K562 (cell line): ENCODE measurements at regions not wholly inside any gene's neighbourhood (a gene's known extent, or its start where the extent isn't known, plus 50 kb on each side); places are given as distances from the start of the nearest gene placed in this dataset.

ENCODE experiments used
- ATAC-seq: fragments of 200-7000 bp; cut with Tn5 transposase; 3 replicates; pipeline ENCODE4 v1.9.1; 2020; ENCODE audit warnings: moderate library complexity
- BruUV-seq: library from RNA; stranded (reverse); fragments of 400-500 nt; replicated peaks from 2 replicates; lab custom pipeline; 2021; lab: Mats Ljungman, UMichigan
- CTCF ChIA-PET: fragments of 300-600 bp; formaldehyde crosslinking; extraction: SDS; loops from one replicate; lab custom pipeline; 2021; ENCODE audit warnings: low intra/inter-chr PET ratio; lab: Yijun Ruan, JAX
- POLR2A ChIA-PET: fragments of 300-600, 350-650 bp; sonication (Branson Sonifier 250); formaldehyde crosslinking; extraction: SDS; loops from one replicate; lab custom pipeline; 2021; ENCODE audit warnings: antibody characterized with exemption, inconsistent platforms; lab: Yijun Ruan, JAX
- DNase-seq, 4 experiments: peaks; one replicate each; pipeline versions ENCODE4 v3.0.0 to v3.0.0-alpha.2; 2011 to 2018; ENCODE audit warnings: low spot score in 3 of 4, mixed read lengths in 3 of 4; ENCODE audit errors: extremely low read depth in 1 of 4
- FAIRE-seq: peaks from 2 replicates; lab custom pipeline; 2011; peaks lifted over from hg19 to GRCh38; lab: Jason Lieb, UNC
- H2AFZ ChIP-seq: 2 replicates; pipeline ENCODE4 v1.6.0; 2011; ENCODE audit warnings: low read depth, low read length, control low read depth, inconsistent platforms
- H3K27ac ChIP-seq: fragments of 200-600 bp; 3 replicates; pipeline ENCODE4 v1.8.0; 2011; ENCODE audit warnings: low read depth, mild to moderate bottlenecking, control low read depth, inconsistent platforms, low read length, moderate library complexity, mixed read lengths; ENCODE audit errors: extremely low read depth
- H3K27me3 ChIP-seq, 2 experiments: fragments of 300-600 bp in 1 of 2; 2 replicates in 1 of 2; 3 replicates in 1 of 2; pipeline versions ENCODE4 v1.6.0 to v1.8.0; 2011; ENCODE audit warnings: inconsistent platforms in 2 of 2, low read length in 2 of 2, mild to moderate bottlenecking in 1 of 2, mixed read lengths in 1 of 2, moderate library complexity in 1 of 2; ENCODE audit not compliant: control insufficient read depth in 2 of 2, insufficient read depth in 2 of 2
- H3K36me3 ChIP-seq: fragments of 300-600 bp; 3 replicates; pipeline ENCODE4 v1.8.0; 2011; ENCODE audit warnings: mild to moderate bottlenecking, low read length, inconsistent platforms; ENCODE audit not compliant: control insufficient read depth, insufficient read depth
- H3K4me1 ChIP-seq, 2 experiments: fragments of 200-600 bp in 1 of 2; replicated peaks in 1 of 2; 2 replicates in 1 of 2; 3 replicates in 1 of 2; pipeline versions ENCODE4 v1.5.1 to v1.8.0; 2011; ENCODE audit warnings: inconsistent platforms in 2 of 2, low read length in 2 of 2, mild to moderate bottlenecking in 1 of 2, mixed read lengths in 1 of 2, moderate library complexity in 1 of 2; ENCODE audit not compliant: control insufficient read depth in 2 of 2, insufficient read depth in 2 of 2
- H3K4me2 ChIP-seq: 2 replicates; pipeline ENCODE4 v1.6.1; 2011; ENCODE audit warnings: low read length, control low read depth, inconsistent platforms, mixed read lengths; ENCODE audit not compliant: insufficient read depth
- H3K4me3 ChIP-seq: fragments of 200-600 bp; sonication (generic), shearing (Covaris generic); 2 replicates; pipeline ENCODE4 v1.5.1; 2016; ENCODE audit warnings: control low read depth, inconsistent platforms
- H3K79me2 ChIP-seq: fragments of 200-600 bp; 3 replicates; pipeline ENCODE4 v1.8.0; 2011; ENCODE audit warnings: low read length, inconsistent platforms; ENCODE audit not compliant: control insufficient read depth, insufficient read depth
- H3K9ac ChIP-seq, 2 experiments: 2 replicates each; pipeline versions ENCODE4 v1.6.0 to v1.6.1; 2011; ENCODE audit warnings: low read depth in 2 of 2, low read length in 2 of 2, control low read depth in 1 of 2, inconsistent platforms in 1 of 2, mild to moderate bottlenecking in 1 of 2, mixed read lengths in 1 of 2; ENCODE audit not compliant: insufficient read depth in 1 of 2
- H3K9me1 ChIP-seq: one replicate; pipeline ENCODE4 v1.6.0; 2011; ENCODE audit warnings: inconsistent platforms, mild to moderate bottlenecking, low read length, moderate library complexity; ENCODE audit not compliant: control insufficient read depth, insufficient read depth
- H3K9me3 ChIP-seq: replicated peaks from 2 replicates; pipeline ENCODE4 v1.5.1; 2011; ENCODE audit warnings: low read depth, low read length, inconsistent platforms; ENCODE audit not compliant: control insufficient read depth, insufficient read depth
- H4K20me1 ChIP-seq: replicated peaks from 2 replicates; pipeline ENCODE4 v1.6.1; 2011; ENCODE audit warnings: low read length, inconsistent platforms, mixed read lengths; ENCODE audit not compliant: control insufficient read depth, insufficient read depth
- BHLHE40 ChIP-seq: IDR thresholded peaks from 2 replicates; pipeline ENCODE4 v1.6.1; 2011; ENCODE audit warnings: low read length, improper control_type of control experiment
- CBFB ChIP-seq: sonication (generic); formaldehyde crosslinking; IDR thresholded peaks from 2 replicates; pipeline ENCODE4 v1.4.0; 2020; ENCODE audit warnings: mild to moderate bottlenecking, missing genetic modification reagents
- FOXM1 ChIP-seq, 2 experiments: fragments of 450-650 bp in 1 of 2; sonication (generic) in 1 of 2; formaldehyde crosslinking in 1 of 2; IDR thresholded peaks; 2 replicates each; pipeline versions ENCODE4 v1.6.1 to v1.9.0; 2017 to 2022; ENCODE audit warnings: low read depth in 2 of 2, mild to moderate bottlenecking in 2 of 2, missing genetic modification reagents in 1 of 2, moderate library complexity in 1 of 2
- HDAC6 ChIP-seq: IDR thresholded peaks from 2 replicates; pipeline ENCODE4 v1.6.1; 2012; ENCODE audit warnings: low read depth, mild to moderate bottlenecking, control low read depth, inconsistent platforms, low read length, moderate library complexity
- L3MBTL2 ChIP-seq: fragments of 450-650 bp; IDR thresholded peaks from 2 replicates; pipeline ENCODE4 v1.6.1; 2016; ENCODE audit warnings: mild to moderate bottlenecking, moderate library complexity
- SOX6 ChIP-seq: fragments of 450-650 bp; IDR thresholded peaks from 2 replicates; pipeline ENCODE4 v1.6.1; 2014; ENCODE audit warnings: mild to moderate bottlenecking
- TCF3 ChIP-seq: sonication (generic); formaldehyde crosslinking; IDR thresholded peaks from 2 replicates; pipeline ENCODE4 v1.4.0; 2020; ENCODE audit warnings: mild to moderate bottlenecking, missing genetic modification reagents
- ZBTB7A ChIP-seq: IDR thresholded peaks from 2 replicates; pipeline ENCODE4 v1.6.1; 2011; ENCODE audit warnings: low read depth, mild to moderate bottlenecking, low read length, moderate library complexity, borderline replicate concordance; ENCODE audit not compliant: control insufficient read depth
- WGBS: fragments of 100-300 bp; shearing (Covaris generic); methylation state at CpG from one replicate; pipeline ENCODE4 v1.1.6; 2016; ENCODE audit warnings: low coverage, mixed read lengths; ENCODE audit not compliant: insufficient coverage; ENCODE audit errors: missing lambda C conversion rate; 5-methylcytosine and 5-hydroxymethylcytosine counted together
- in situ Hi-C: fragments of 300-500 bp; cut with MboI; formaldehyde crosslinking; loops from 4 replicates; pipeline ENCODE4 v1.15.0; 2018; ENCODE audit warnings: inconsistent platforms, mixed read lengths
- intact Hi-C: fragments of 100-400 bp; cut with micrococcal nuclease; formaldehyde crosslinking; loops from 2 replicates; pipeline ENCODE4 v1.14.2; 2022
- TF ChIP-seq, protein P1 (sequence below): sonication (generic); formaldehyde crosslinking; IDR thresholded peaks from 2 replicates; pipeline ENCODE4 v1.8.1; 2023; ENCODE audit warnings: mild to moderate bottlenecking, missing genetic modification reagents
- TF ChIP-seq, protein P2 (sequence below): fragments of 250-450 bp; sonication (Bioruptor Pico); IDR thresholded peaks from 2 replicates; pipeline ENCODE4 v1.6.1; 2021; ENCODE audit warnings: mild to moderate bottlenecking
- TF ChIP-seq, protein P3 (sequence below): fragments of 450-650 bp; IDR thresholded peaks from 2 replicates; pipeline ENCODE4 v1.6.1; 2016; ENCODE audit warnings: borderline replicate concordance

DNA sequence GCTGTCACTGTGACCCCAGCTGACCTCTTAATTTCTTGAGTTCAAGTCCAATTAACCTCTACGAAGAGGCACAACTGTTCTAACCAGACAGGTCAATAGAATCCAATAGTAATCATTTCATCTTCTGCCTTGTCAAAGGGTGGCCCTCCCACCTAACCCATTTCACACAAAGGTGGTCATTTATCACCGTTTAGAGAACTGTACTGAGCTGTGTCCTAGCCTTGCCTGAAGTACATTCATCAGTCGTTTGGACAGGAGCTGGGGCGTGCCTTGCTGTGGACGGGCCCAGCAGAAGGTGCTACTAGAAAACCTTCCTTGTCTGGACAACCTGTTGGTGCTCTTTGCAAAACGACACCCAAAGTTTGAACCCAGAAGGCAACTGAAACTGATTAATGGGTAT lies 605.4 kb downstream of the ISL1 start:
- POLR2A ChIA-PET: no interaction called here
- intact Hi-C loops: no loop called here
- in situ Hi-C loops: no loop called here
- Histone ChIP-seq H3K4me3 (no peak overlapping the region), H3K9me1 (no peaks in the 10 kb centered on the region), H2AFZ (no peak overlapping the region), H4K20me1 (no peaks in the 10 kb centered on the region), H3K4me2 (no peak overlapping the region), H3K9ac (no peak overlapping the region), H3K36me3 (no peaks in the 10 kb centered on the region), H3K9me3 (peaks cover 3% of the 10 kb centered on the region), H3K27me3 (no peaks in the 10 kb centered on the region), H3K79me2 (no peaks in the 10 kb centered on the region), H3K4me1 (no peaks in the 10 kb centered on the region), H3K27ac (no peak overlapping the region)
- WGBS: 0% methylated on average over 6 of the region's 6 CpGs
- BruUV-seq: no TSS peak
- DNase-seq: no peak
- ATAC-seq: no peak
- CTCF ChIA-PET: no interaction called here
- no peak for FAIRE-seq
- TF ChIP-seq HDAC6 (no peak), ZBTB7A (no peak), L3MBTL2 (no peak), TCF3 (CRISPR knock-in tag) (no peak), SOX6 (no peak), CBFB (CRISPR knock-in tag) (no peak), FOXM1 (IDR thresholded peaks at IDR 0.05; ENCODE audit: low read depth) (no peak), FOXM1 (CRISPR knock-in tag; IDR thresholded peaks at IDR 0.05; ENCODE audit: low read depth) (no peak), BHLHE40 (no peak)
- TF ChIP-seq, protein P1, sequence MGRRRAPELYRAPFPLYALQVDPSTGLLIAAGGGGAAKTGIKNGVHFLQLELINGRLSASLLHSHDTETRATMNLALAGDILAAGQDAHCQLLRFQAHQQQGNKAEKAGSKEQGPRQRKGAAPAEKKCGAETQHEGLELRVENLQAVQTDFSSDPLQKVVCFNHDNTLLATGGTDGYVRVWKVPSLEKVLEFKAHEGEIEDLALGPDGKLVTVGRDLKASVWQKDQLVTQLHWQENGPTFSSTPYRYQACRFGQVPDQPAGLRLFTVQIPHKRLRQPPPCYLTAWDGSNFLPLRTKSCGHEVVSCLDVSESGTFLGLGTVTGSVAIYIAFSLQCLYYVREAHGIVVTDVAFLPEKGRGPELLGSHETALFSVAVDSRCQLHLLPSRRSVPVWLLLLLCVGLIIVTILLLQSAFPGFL: no peak
- TF ChIP-seq, protein P2, sequence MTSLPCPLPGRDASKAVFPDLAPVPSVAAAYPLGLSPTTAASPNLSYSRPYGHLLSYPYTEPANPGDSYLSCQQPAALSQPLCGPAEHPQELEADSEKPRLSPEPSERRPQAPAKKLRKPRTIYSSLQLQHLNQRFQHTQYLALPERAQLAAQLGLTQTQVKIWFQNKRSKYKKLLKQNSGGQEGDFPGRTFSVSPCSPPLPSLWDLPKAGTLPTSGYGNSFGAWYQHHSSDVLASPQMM (CRISPR knock-in tag): no peak
- TF ChIP-seq, protein P3, sequence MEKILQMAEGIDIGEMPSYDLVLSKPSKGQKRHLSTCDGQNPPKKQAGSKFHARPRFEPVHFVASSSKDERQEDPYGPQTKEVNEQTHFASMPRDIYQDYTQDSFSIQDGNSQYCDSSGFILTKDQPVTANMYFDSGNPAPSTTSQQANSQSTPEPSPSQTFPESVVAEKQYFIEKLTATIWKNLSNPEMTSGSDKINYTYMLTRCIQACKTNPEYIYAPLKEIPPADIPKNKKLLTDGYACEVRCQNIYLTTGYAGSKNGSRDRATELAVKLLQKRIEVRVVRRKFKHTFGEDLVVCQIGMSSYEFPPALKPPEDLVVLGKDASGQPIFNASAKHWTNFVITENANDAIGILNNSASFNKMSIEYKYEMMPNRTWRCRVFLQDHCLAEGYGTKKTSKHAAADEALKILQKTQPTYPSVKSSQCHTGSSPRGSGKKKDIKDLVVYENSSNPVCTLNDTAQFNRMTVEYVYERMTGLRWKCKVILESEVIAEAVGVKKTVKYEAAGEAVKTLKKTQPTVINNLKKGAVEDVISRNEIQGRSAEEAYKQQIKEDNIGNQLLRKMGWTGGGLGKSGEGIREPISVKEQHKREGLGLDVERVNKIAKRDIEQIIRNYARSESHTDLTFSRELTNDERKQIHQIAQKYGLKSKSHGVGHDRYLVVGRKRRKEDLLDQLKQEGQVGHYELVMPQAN: no peak
